Testis (tissue), 2 donors: ENCODE measurements at regions not wholly inside any gene's neighbourhood (a gene's known extent, or its start where the extent isn't known, plus 50 kb on each side); places are given as distances from the start of the nearest gene placed in this dataset.

Experiments used
- DNase-seq: peaks from one replicate; pipeline ENCODE4 v3.0.0-alpha.2; 2019
- H3K27ac ChIP-seq, 2 donors: fragments of 200-600 bp; sonication (generic); one replicate each; pipeline ENCODE4 v1.5.1; 2019
- H3K27me3 ChIP-seq: fragments of 200-600 bp; sonication (generic); one replicate; pipeline ENCODE4 v1.5.1; 2019
- H3K36me3 ChIP-seq: fragments of 200-600 bp; sonication (generic); one replicate; pipeline ENCODE4 v1.5.1; 2017; ENCODE audit warnings: low read depth; ENCODE audit errors: missing control alignments
- H3K4me1 ChIP-seq: fragments of 200-600 bp; sonication (generic); one replicate; pipeline ENCODE4 v1.5.1; 2019
- H3K4me3 ChIP-seq, 2 donors: fragments of 200-600 bp; sonication (generic); one replicate each; pipeline ENCODE4 v1.5.1; 2017 to 2019
- H3K9me3 ChIP-seq: fragments of 200-600 bp; sonication (generic); one replicate; pipeline ENCODE4 v1.5.1; 2017
- POLR2A ChIP-seq: fragments of 450-650 bp; IDR thresholded peaks from one replicate; pipeline ENCODE4 v1.6.1; 2017; ENCODE audit warnings: antibody characterized with exemption, mild to moderate bottlenecking, moderate library complexity
- WGBS, 2 donors: methylation state at CpG; one replicate each; pipeline ENCODE4 v1.1.5; 2018; 5-methylcytosine and 5-hydroxymethylcytosine counted together
- intact Hi-C: fragments of 100-400 bp; cut with DNase I; formaldehyde crosslinking; loops from one replicate; pipeline ENCODE4 v1.15.1; 2023; ENCODE audit warnings: low total_unique reads
- TF ChIP-seq, protein P1 (sequence below), 3 experiments: fragments of 450-650 bp in 2 of 3; fragments of 200-600 bp in 1 of 3; sonication (generic) in 1 of 3; IDR thresholded peaks; one replicate each; pipeline ENCODE4 v1.5.1; 2016 to 2019; ENCODE audit warnings: antibody characterized with exemption in 3 of 3, mild to moderate bottlenecking in 2 of 3, moderate library complexity in 1 of 3

DNA sequence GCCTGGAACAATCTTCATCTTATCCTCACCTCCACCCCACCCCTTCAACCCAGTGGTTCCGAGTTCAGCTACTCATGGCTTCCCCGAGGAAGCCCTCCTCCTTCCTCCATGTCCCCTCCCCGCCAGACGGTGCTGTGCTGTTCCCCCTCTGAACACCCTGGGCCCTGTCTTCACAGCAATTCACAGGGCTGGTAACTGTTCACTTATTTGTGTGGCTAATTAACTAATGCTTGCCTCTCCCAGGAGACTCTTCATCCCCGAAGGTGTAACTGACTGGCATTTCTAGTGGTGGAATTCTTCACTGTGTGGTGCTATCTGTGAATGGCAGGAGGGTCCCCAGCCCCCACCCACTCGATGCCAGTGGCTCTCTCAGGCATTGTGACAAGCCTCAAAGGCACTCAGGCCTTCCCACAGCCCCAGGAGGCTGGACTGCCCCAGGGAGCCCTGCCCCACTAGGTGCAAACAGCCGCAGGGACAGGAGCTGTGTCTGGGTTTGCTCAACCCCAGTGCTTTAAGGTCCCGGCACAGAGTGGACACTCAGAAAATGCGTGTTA, 133.7 kb upstream of the ID2 start:
- intact Hi-C loops = no loop called here
- Histone ChIP-seq H3K36me3 (no peaks in the 10 kb centered on the region), H3K4me3 (no peak overlapping the region), H3K27ac (no peak overlapping the region), H3K27me3 (no peaks in the 10 kb centered on the region), H3K9me3 (no peaks in the 10 kb centered on the region), H3K4me1 (no peaks in the 10 kb centered on the region)
- WGBS, 2 donors = 89 to 90% methylated on average over 6 to 9 of the region's 9 CpGs
- no peak for DNase-seq
- TF ChIP-seq POLR2A = no peak
- TF ChIP-seq, protein P1, sequence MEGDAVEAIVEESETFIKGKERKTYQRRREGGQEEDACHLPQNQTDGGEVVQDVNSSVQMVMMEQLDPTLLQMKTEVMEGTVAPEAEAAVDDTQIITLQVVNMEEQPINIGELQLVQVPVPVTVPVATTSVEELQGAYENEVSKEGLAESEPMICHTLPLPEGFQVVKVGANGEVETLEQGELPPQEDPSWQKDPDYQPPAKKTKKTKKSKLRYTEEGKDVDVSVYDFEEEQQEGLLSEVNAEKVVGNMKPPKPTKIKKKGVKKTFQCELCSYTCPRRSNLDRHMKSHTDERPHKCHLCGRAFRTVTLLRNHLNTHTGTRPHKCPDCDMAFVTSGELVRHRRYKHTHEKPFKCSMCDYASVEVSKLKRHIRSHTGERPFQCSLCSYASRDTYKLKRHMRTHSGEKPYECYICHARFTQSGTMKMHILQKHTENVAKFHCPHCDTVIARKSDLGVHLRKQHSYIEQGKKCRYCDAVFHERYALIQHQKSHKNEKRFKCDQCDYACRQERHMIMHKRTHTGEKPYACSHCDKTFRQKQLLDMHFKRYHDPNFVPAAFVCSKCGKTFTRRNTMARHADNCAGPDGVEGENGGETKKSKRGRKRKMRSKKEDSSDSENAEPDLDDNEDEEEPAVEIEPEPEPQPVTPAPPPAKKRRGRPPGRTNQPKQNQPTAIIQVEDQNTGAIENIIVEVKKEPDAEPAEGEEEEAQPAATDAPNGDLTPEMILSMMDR (IDR thresholded peaks at IDR 0.05) = no peak

DNA sequence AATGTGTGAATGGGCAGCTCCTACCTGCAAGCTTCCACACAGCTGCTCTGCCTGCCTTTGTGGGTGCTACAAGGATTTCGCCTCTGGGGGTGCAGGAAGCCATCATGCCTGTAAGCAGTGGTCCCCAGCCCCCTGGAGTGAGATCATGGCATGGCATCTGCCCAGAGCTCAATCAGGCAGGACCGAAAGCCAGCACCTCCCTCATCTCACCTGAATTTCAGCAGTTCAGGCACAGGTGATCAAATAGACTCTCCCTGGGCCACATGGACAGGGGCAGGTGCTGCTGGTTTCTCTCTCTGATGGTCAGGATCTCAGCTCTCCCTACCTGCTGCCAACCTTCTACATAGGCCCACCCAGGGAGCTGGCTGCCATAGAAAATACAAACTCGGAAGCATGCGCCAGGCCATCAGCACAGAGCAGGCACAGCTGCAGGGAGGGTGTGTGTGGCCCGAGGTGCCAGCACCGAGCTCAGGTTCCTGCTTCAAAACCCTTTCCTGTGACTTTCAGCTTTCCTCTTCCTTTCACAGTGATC, 133.2 kb upstream of the ID2 start:
- TF ChIP-seq, protein P1 (IDR thresholded peaks at IDR 0.05) = no peak
- no peak for TF ChIP-seq POLR2A
- Histone ChIP-seq H3K36me3 (no peaks in the 10 kb centered on the region), H3K4me1 (no peaks in the 10 kb centered on the region), H3K27ac (no peak overlapping the region), H3K9me3 (no peaks in the 10 kb centered on the region), H3K27me3 (no peaks in the 10 kb centered on the region), H3K4me3 (no peak overlapping the region)
- intact Hi-C loops = no loop called here
- no peak for DNase-seq
- WGBS, 2 donors = 79 to 91% methylated on average over 5 to 6 of the region's 6 CpGs

DNA sequence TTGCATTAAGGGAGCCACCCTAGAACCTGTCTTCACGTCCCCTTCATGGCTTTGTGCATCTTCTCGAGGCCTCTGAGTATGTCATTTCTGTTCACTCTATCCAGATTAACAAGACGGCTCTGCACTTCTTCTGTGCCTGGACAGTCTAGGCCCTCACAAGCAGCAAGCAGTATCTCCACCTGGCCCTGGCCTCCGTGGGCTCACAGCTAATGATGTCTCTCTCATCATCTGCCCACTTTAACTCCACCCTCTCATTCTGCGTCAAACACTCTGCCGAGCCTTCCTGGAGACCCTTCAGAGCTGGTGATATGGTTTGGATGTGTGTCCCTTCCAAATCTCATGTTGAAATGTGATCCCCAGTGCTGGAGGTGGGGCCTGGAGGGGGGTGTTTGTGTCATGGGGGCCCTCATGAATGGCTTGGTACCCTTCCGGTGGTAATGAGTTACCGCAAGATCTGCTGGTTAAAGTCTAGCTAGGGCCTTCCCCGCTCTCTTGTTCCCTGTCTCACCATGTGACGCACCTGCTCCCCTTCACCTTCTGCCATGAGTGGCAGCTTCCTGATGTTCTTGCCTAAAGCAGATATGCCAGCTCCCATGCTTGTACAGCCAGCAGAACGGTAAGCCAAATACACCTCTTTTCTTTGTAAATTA, 132.5 kb upstream of the ID2 start:
- no peak for TF ChIP-seq POLR2A
- TF ChIP-seq, protein P1 (IDR thresholded peaks at IDR 0.05) = no peak
- no peak for DNase-seq
- H3K4me1 ChIP-seq = no peaks in the 10 kb centered on the region
- no peaks in the 10 kb centered on the region for H3K36me3 ChIP-seq
- no peak overlapping the region for H3K4me3 ChIP-seq
- 92 to 94% methylated on average over 11 of the region's 11 CpGs for WGBS, 2 donors
- H3K27me3 ChIP-seq = no peaks in the 10 kb centered on the region
- intact Hi-C loops = no loop called here
- no peaks in the 10 kb centered on the region for H3K9me3 ChIP-seq
- H3K27ac ChIP-seq = no peak overlapping the region

DNA sequence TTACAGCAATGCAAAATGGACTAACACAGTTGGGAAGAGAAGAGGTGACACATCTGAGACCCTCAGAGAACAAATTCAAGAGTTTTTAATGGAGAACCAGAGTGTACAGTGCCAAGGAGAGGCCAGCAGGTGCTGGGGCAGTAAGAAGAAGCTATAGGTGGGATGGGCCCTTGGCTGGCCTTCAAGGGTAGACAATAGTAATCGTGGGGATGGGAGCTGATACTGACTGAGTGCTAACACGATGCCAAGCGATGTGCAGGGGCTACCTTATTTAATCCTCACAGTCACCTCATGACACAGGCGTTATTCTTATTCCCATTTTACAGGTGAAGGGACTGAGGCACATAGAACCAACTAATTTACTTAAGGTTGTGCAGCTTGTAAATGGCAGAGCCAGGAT, 131.9 kb upstream of the ID2 start:
- Histone ChIP-seq H3K27ac (no peak overlapping the region), H3K9me3 (no peaks in the 10 kb centered on the region), H3K4me3 (no peak overlapping the region), H3K36me3 (no peaks in the 10 kb centered on the region), H3K27me3 (no peaks in the 10 kb centered on the region), H3K4me1 (no peaks in the 10 kb centered on the region)
- intact Hi-C loops = no loop called here
- no peak for DNase-seq
- no peak for TF ChIP-seq POLR2A
- TF ChIP-seq, protein P1 (IDR thresholded peaks at IDR 0.05) = no peak
- 92 to 98% methylated on average over 4 of the region's 4 CpGs for WGBS, 2 donors

DNA sequence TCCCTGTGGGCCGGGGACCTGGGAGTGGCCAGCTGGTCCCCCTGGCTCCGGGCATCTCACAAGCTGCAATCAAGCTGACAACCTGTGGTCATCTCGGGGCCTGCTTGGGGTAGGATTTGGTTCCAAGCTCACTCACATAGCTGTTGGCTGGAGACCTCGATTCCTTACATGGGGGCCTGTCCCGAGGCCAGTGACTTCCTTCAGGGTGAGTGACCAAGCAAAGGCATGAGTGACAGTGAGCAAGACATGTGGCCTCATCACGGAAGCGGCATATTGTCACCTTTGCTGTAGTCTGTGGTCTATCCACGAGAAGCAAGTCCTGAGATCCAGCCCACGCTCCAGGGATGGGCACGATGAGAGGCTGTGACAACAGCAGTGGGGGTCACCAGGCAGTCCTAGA, 131.4 kb upstream of the ID2 start:
- intact Hi-C loops = no loop called here
- no peaks in the 10 kb centered on the region for H3K27me3 ChIP-seq
- no peaks in the 10 kb centered on the region for H3K36me3 ChIP-seq
- no peak for DNase-seq
- TF ChIP-seq, protein P1 (IDR thresholded peaks at IDR 0.05) = no peak
- no peak for TF ChIP-seq POLR2A
- no peak overlapping the region for H3K27ac ChIP-seq
- no peak overlapping the region for H3K4me3 ChIP-seq
- H3K9me3 ChIP-seq = no peaks in the 10 kb centered on the region
- WGBS, 2 donors = 98% methylated on average over 6 to 10 of the region's 10 CpGs
- H3K4me1 ChIP-seq = no peaks in the 10 kb centered on the region
